ENCODE measurements at regions not wholly inside any gene's neighbourhood (a gene's known extent, or its start where the extent isn't known, plus 50 kb on each side); places are given as distances from the start of the nearest gene placed in this dataset.
A peak's percentile ranks its signal among the peaks of the same experiment; 100 is the strongest.

- CTCF ChIA-PET: interaction anchor here (0.8 kb wide), 1 partner anchor 1045 kb away, joined by 4 read pairs; no protein-coding TSS in a partner anchor
- H3K4me1 Mint-ChIP-seq (ENCODE audit: insufficient read depth, unreplicated experiment): no peaks in the 10 kb centered on the region
- no peaks in the 10 kb centered on the region for H3K27me3 Mint-ChIP-seq (ENCODE audit: insufficient read depth, unreplicated experiment)
- no peak overlapping the region for H3K4me3 Mint-ChIP-seq (ENCODE audit: unreplicated experiment)
- TF ChIP-seq CTCF (IDR thresholded peaks at IDR 0.05; ENCODE audit: unreplicated experiment): no peak
- H3K9me3 Mint-ChIP-seq (ENCODE audit: unreplicated experiment): no peaks in the 10 kb centered on the region
- no peak overlapping the region for H3K27ac Mint-ChIP-seq (ENCODE audit: low read depth, unreplicated experiment)
- POLR2A ChIA-PET: no interaction called here
- DNase-seq (ENCODE audit: unreplicated experiment): no peak
- BruUV-seq (replicated peaks): no TSS peak
- intact Hi-C loops (cut with micrococcal nuclease): no loop called here
- H3K36me3 Mint-ChIP-seq (ENCODE audit: insufficient read depth, unreplicated experiment): no peaks in the 10 kb centered on the region
Measured at GRCh38 chr9:107905308-107906020, 415.9 kb upstream of the KLF4 start.

GRCh38 chr9:107899961-107900330, 410.4 kb upstream of the KLF4 start:
- ChIA-PET POLR2A (no interaction called here), CTCF (interaction anchor here (0.8 kb wide), 1 partner anchor 940 kb away, joined by 4 read pairs; no protein-coding TSS in a partner anchor)
- H3K27ac Mint-ChIP-seq (ENCODE audit: low read depth, unreplicated experiment): no peak overlapping the region
- H3K36me3 Mint-ChIP-seq (ENCODE audit: insufficient read depth, unreplicated experiment): no peaks in the 10 kb centered on the region
- no peaks in the 10 kb centered on the region for H3K9me3 Mint-ChIP-seq (ENCODE audit: unreplicated experiment)
- intact Hi-C loops (cut with micrococcal nuclease): no loop called here
- H3K4me3 Mint-ChIP-seq (ENCODE audit: unreplicated experiment): no peak overlapping the region
- BruUV-seq (replicated peaks): no TSS peak
- no peak for DNase-seq (ENCODE audit: unreplicated experiment)
- TF ChIP-seq CTCF (IDR thresholded peaks at IDR 0.05; ENCODE audit: unreplicated experiment): no peak
- H3K4me1 Mint-ChIP-seq (ENCODE audit: insufficient read depth, unreplicated experiment): no peaks in the 10 kb centered on the region
- no peaks in the 10 kb centered on the region for H3K27me3 Mint-ChIP-seq (ENCODE audit: insufficient read depth, unreplicated experiment)

- CTCF ChIA-PET: interaction anchor here (0.6 to 0.7 kb wide), 2 partner anchors 575 to 1452 kb away, joined by 3 to 4 read pairs; no protein-coding TSS in a partner anchor
- no TSS peak for BruUV-seq (replicated peaks)
- Mint-ChIP-seq H3K36me3 (ENCODE audit: insufficient read depth, unreplicated experiment) (no peaks in the 10 kb centered on the region), H3K27ac (ENCODE audit: low read depth, unreplicated experiment) (peak overlapping the region; percentile 42), H3K4me1 (ENCODE audit: insufficient read depth, unreplicated experiment) (no peaks in the 10 kb centered on the region), H3K9me3 (ENCODE audit: unreplicated experiment) (no peaks in the 10 kb centered on the region), H3K4me3 (ENCODE audit: unreplicated experiment) (no peak overlapping the region), H3K27me3 (ENCODE audit: insufficient read depth, unreplicated experiment) (no peaks in the 10 kb centered on the region)
- no peak for TF ChIP-seq CTCF (IDR thresholded peaks at IDR 0.05; ENCODE audit: unreplicated experiment)
- intact Hi-C loops (cut with micrococcal nuclease): no loop called here
- no peak for DNase-seq (ENCODE audit: unreplicated experiment)
- POLR2A ChIA-PET: no interaction called here
Measured at GRCh38 chr9:107898761-107899160, 409.2 kb upstream of the KLF4 start.

GRCh38 chr9:107896544-107896943, 407.0 kb upstream of the KLF4 start:
- TF ChIP-seq CTCF (IDR thresholded peaks at IDR 0.05; ENCODE audit: unreplicated experiment): no peak
- Mint-ChIP-seq H3K27me3 (ENCODE audit: insufficient read depth, unreplicated experiment) (no peaks in the 10 kb centered on the region), H3K4me3 (ENCODE audit: unreplicated experiment) (no peak overlapping the region), H3K9me3 (ENCODE audit: unreplicated experiment) (no peaks in the 10 kb centered on the region), H3K4me1 (ENCODE audit: insufficient read depth, unreplicated experiment) (no peaks in the 10 kb centered on the region), H3K27ac (ENCODE audit: low read depth, unreplicated experiment) (no peak overlapping the region), H3K36me3 (ENCODE audit: insufficient read depth, unreplicated experiment) (no peaks in the 10 kb centered on the region)
- no TSS peak for BruUV-seq (replicated peaks)
- no peak for DNase-seq (ENCODE audit: unreplicated experiment)
- POLR2A ChIA-PET: no interaction called here
- CTCF ChIA-PET: no interaction called here
- intact Hi-C loops (cut with micrococcal nuclease): no loop called here
